Hematopoietic multipotent progenitor cell treated with erythropoietin and hydrocortisone succinate and interleukin-3 and kit ligand, for 4 days (in vitro differentiated cells): ENCODE measurements at regions not wholly inside any gene's neighbourhood (a gene's known extent, or its start where the extent isn't known, plus 50 kb on each side); places are given as distances from the start of the nearest gene placed in this dataset.
"Not testable (repeated sequence)": the region's sequence is repeated elsewhere in the genome, so short reads cannot be mapped to it uniquely, and the experiment has no call there.

ENCODE experiments used
- DNase-seq: peaks from one replicate; pipeline ENCODE4 v3.0.0-alpha.2; 2015

GRCh38 chr6:22164236-22164635 lies 132.6 kb downstream of the PRL start:
- no peak for DNase-seq

GRCh38 chr6:22171006-22171405 lies 125.8 kb downstream of the PRL start:
- not testable (repeated sequence) for DNase-seq

- not testable (repeated sequence) for DNase-seq
These were observed 125.0 kb downstream of the PRL start for GRCh38 chr6:22171885-22172284.

- no peak for DNase-seq
These were observed 123.5 kb downstream of the PRL start for GRCh38 chr6:22173311-22173710.

GRCh38 chr6:22180250-22180649 lies 116.6 kb downstream of the PRL start:
- not testable (repeated sequence) for DNase-seq

GRCh38 chr6:22184371-22184770 lies 112.5 kb downstream of the PRL start:
- no peak for DNase-seq

GRCh38 chr6:22189946-22190345 lies 106.9 kb downstream of the PRL start:
- no peak for DNase-seq

- peak; percentile 63 for DNase-seq
These were observed 102.5 kb downstream of the PRL start for GRCh38 chr6:22194188-22194921.

- DNase-seq: no peak
These were observed 97.1 kb downstream of the PRL start for GRCh38 chr6:22199771-22200170.

GRCh38 chr6:22204153-22204552 lies 92.7 kb downstream of the PRL start:
- no peak for DNase-seq

GRCh38 chr6:22205266-22205665 lies 91.6 kb downstream of the PRL start:
- DNase-seq: no peak

- no peak for DNase-seq
These were observed 90.7 kb downstream of the PRL start for GRCh38 chr6:22206106-22206505.

- no peak for DNase-seq
These were observed 88.8 kb downstream of the PRL start for GRCh38 chr6:22208026-22208425.

- DNase-seq: no peak
These were observed 82.5 kb downstream of the PRL start for GRCh38 chr6:22214314-22214713.

- DNase-seq: not testable (repeated sequence)
These were observed 81.4 kb downstream of the PRL start for GRCh38 chr6:22215474-22215873.

- DNase-seq: no peak
These were observed 78.4 kb downstream of the PRL start for GRCh38 chr6:22218410-22218809.

GRCh38 chr6:22219925-22220324 lies 76.9 kb downstream of the PRL start:
- DNase-seq: no peak

GRCh38 chr6:22221211-22221610 lies 75.6 kb downstream of the PRL start:
- DNase-seq: no peak

- no peak for DNase-seq
These were observed 75.2 kb downstream of the PRL start for GRCh38 chr6:22221630-22222029.

GRCh38 chr6:22222469-22222868 lies 74.4 kb downstream of the PRL start:
- DNase-seq: no peak

- DNase-seq: peak; percentile 5
These were observed 68.8 kb downstream of the PRL start for GRCh38 chr6:22227824-22228610.

GRCh38 chr6:22231050-22231449 lies 65.8 kb downstream of the PRL start:
- DNase-seq: no peak

GRCh38 chr6:22231616-22232015 lies 65.2 kb downstream of the PRL start:
- no peak for DNase-seq

GRCh38 chr6:22236626-22237414 lies 60.0 kb downstream of the PRL start:
- no peak for DNase-seq
